ENCODE measurements at regions not wholly inside any gene's neighbourhood (a gene's known extent, or its start where the extent isn't known, plus 50 kb on each side); places are given as distances from the start of the nearest gene placed in this dataset.
"Not testable (repeated sequence)": the region's sequence is repeated elsewhere in the genome, so short reads cannot be mapped to it uniquely, and the experiment has no call there.

DNA sequence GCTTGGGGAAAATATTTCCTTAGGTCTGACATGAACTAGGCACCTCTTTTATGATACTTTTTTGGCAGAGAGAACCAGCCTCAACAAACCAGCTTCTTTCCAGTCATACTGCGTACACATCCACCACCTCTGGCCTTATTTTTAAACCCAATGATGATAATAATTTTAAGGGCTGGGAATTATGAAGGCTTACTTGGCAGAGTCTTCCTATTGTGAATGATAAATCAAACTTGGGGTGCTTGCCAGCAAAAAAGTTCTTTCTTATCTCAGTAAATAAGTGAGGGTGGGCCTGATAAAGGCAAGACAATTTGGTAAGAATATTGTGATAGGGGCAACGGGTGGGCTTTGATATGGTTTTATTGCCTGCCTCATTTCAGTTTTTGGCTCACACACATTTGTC is 1230.2 kb upstream of the ZEB2 start:
- H3K27me3 ChIP-seq (ENCODE audit: control insufficient read depth in 5 of 5, insufficient read depth in 4 of 5, low read length in 5 of 5): no peaks in the 10 kb centered on the region
- H3K9me3 ChIP-seq (ENCODE audit: control insufficient read depth in 5 of 5, low read length in 5 of 5): no peaks in the 10 kb centered on the region
- H3K36me3 ChIP-seq (ENCODE audit: control insufficient read depth in 5 of 5, insufficient read depth in 5 of 5, low read length in 5 of 5): no peaks in the 10 kb centered on the region
- H3K4me3 ChIP-seq (ENCODE audit: low read depth in 1 of 5, low read length in 5 of 5): no peak overlapping the region
- H3K27ac ChIP-seq (ENCODE audit: low read depth, low read length): peak overlapping the region; percentile 90
- H3K9ac ChIP-seq (ENCODE audit: low read length in 5 of 5): no peak overlapping the region
- peaks cover 2 to 43% (median 38%) of the 10 kb centered on the region in 5 donors for H3K4me1 ChIP-seq (ENCODE audit: control insufficient read depth in 5 of 5, insufficient read depth in 5 of 5, low read length in 5 of 5)

DNA sequence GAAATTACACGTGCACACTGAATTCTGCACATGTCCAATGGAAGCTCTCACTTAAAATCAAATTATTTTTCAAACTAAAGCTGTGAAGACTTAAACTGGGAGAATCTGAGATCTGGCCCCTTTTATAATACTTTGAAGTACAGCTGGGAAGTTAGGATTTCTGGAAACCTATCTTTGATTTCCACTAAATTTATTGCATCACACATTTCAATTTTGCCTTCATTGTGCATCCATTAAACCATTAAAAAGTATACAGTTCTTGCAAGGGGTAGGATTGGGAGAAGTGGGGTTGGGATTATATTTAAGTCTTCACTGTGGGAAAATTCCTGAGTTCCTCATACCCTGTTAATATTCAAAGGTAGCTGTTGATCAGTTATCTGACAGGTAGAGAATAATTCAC is 1229.6 kb upstream of the ZEB2 start:
- Histone ChIP-seq H3K9ac (ENCODE audit: low read length in 5 of 5) (no peak overlapping the region), H3K4me3 (ENCODE audit: low read depth in 1 of 5, low read length in 5 of 5) (no peak overlapping the region), H3K27ac (ENCODE audit: low read depth, low read length) (no peak overlapping the region), H3K36me3 (ENCODE audit: control insufficient read depth in 5 of 5, insufficient read depth in 5 of 5, low read length in 5 of 5) (no peaks in the 10 kb centered on the region), H3K27me3 (ENCODE audit: control insufficient read depth in 5 of 5, insufficient read depth in 4 of 5, low read length in 5 of 5) (no peaks in the 10 kb centered on the region), H3K4me1 (ENCODE audit: control insufficient read depth in 5 of 5, insufficient read depth in 5 of 5, low read length in 5 of 5) (peaks cover 2 to 43% (median 38%) of the 10 kb centered on the region in 5 donors), H3K9me3 (ENCODE audit: control insufficient read depth in 5 of 5, low read length in 5 of 5) (no peaks in the 10 kb centered on the region)

DNA sequence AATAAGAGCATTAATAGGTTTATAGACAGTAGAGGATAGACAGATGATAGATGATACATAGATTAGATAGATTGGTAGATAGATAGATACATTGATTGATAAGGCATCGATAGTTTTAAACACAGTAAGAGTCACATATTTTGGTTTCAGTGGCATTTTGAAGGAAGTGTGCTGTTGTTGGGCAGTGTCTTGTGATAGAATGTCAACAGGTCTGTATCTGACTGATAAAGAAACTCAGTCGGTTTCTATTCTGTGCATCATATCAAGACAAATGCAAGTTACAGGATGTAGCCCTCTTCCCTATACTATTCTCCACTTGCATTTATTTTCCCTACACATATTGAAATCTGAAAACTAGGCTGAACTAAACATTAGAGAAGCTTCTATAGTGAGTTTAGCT is 1229.0 kb upstream of the ZEB2 start:
- H3K4me1 ChIP-seq (ENCODE audit: control insufficient read depth in 5 of 5, insufficient read depth in 5 of 5, low read length in 5 of 5): peaks cover 2 to 41% (median 38%) of the 10 kb centered on the region in 5 donors
- no peak overlapping the region for H3K9ac ChIP-seq (ENCODE audit: low read length in 5 of 5)
- no peaks in the 10 kb centered on the region for H3K27me3 ChIP-seq (ENCODE audit: control insufficient read depth in 5 of 5, insufficient read depth in 4 of 5, low read length in 5 of 5)
- no peaks in the 10 kb centered on the region for H3K36me3 ChIP-seq (ENCODE audit: control insufficient read depth in 5 of 5, insufficient read depth in 5 of 5, low read length in 5 of 5)
- no peaks in the 10 kb centered on the region for H3K9me3 ChIP-seq (ENCODE audit: control insufficient read depth in 5 of 5, low read length in 5 of 5)
- no peak overlapping the region for H3K4me3 ChIP-seq (ENCODE audit: low read depth in 1 of 5, low read length in 5 of 5)
- H3K27ac ChIP-seq (ENCODE audit: low read depth, low read length): no peak overlapping the region

DNA sequence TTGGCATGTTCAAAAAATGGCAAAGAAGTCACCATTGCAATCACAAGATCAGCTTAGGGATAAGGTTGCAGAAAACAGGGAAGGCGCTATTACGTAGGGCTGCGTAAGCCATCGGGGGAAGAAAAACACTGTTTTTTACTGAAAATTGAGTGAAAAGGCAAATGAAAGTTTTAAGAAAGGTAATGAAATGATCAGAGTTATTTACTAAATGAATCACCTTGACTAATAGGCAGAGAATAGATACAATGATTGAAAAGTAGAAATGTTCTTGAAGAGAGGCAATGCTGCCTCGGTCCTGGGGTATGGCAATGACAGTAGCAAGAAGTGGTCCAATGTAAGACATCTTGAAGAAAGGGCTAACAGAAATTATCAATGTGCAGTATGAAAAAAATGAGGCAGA is 1227.8 kb upstream of the ZEB2 start:
- no peak overlapping the region for H3K9ac ChIP-seq (ENCODE audit: low read length in 5 of 5)
- H3K9me3 ChIP-seq (ENCODE audit: control insufficient read depth in 5 of 5, low read length in 5 of 5): no peaks in the 10 kb centered on the region
- H3K4me1 ChIP-seq (ENCODE audit: control insufficient read depth in 5 of 5, insufficient read depth in 5 of 5, low read length in 5 of 5): peaks cover 2 to 33% (median 28%) of the 10 kb centered on the region in 5 donors
- H3K36me3 ChIP-seq (ENCODE audit: control insufficient read depth in 5 of 5, insufficient read depth in 5 of 5, low read length in 5 of 5): no peaks in the 10 kb centered on the region
- no peaks in the 10 kb centered on the region for H3K27me3 ChIP-seq (ENCODE audit: control insufficient read depth in 5 of 5, insufficient read depth in 4 of 5, low read length in 5 of 5)
- H3K4me3 ChIP-seq (ENCODE audit: low read depth in 1 of 5, low read length in 5 of 5): no peak overlapping the region
- no peak overlapping the region for H3K27ac ChIP-seq (ENCODE audit: low read depth, low read length)

DNA sequence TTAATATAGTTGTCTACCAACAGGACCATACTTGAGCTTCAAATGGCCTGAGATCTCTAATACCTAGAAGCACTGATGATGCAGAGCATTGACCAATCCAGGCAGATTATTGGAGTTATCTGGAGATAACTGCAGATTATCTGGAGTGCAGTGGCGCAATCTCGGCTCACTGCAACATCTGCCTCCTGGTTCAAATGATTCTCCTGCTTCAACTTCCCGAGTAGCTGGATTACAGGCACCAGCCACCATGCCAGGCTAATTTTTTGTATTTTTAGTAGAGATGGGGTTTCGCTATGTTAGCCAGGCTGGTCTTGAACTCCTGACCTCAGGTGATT is 1225.4 kb upstream of the ZEB2 start:
- not testable (repeated sequence) for H3K9me3 ChIP-seq (ENCODE audit: control insufficient read depth in 5 of 5, low read length in 5 of 5); H3K4me1 ChIP-seq (ENCODE audit: control insufficient read depth in 5 of 5, insufficient read depth in 5 of 5, low read length in 5 of 5); H3K27ac ChIP-seq (ENCODE audit: low read depth, low read length)

DNA sequence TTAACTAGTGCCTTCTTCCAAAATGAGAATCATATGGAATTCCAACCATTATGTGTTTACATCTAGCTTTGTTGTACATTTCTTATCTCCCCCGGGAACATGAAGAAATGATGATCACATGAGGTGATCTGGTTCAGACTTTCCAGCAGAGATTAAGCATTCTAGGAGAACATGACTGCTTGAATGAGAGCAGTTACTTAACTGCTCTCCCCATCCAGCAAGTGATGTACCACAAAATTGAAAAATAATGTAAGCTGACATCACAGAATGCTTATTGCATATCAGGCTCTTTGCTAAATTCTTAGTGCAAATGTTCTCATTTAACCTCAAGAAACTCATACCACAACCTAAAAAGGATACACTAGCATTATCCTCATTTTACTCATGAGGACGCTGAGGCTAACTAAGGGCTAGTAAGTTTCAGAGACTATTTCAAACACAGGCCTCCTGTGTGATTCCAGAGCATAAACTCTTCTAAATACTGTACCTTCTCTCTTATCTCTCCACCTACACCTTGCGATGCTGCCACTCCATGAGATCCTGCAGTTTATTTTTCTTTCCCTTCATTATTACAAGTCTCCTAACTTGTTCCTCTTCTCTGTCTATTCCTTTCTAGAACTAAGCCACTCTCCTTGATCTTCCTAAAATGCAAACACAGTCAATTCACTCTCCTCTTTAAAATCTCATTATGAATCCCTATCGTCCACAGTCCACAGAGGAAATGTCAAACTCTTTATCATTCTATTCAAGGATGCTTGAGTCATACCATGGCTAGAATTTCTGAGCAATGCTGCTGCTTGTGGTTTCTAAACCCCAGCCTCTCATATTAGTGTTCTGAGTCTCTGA is 1224.8 kb upstream of the ZEB2 start:
- Histone ChIP-seq H3K27me3 (ENCODE audit: control insufficient read depth in 5 of 5, insufficient read depth in 4 of 5, low read length in 5 of 5) (no peaks in the 10 kb centered on the region), H3K4me1 (ENCODE audit: control insufficient read depth in 5 of 5, insufficient read depth in 5 of 5, low read length in 5 of 5) (peaks cover 0 to 4% (median 0%) of the 10 kb centered on the region in 5 donors), H3K27ac (ENCODE audit: low read depth, low read length) (no peak overlapping the region), H3K9me3 (ENCODE audit: control insufficient read depth in 5 of 5, low read length in 5 of 5) (no peaks in the 10 kb centered on the region), H3K36me3 (ENCODE audit: control insufficient read depth in 5 of 5, insufficient read depth in 5 of 5, low read length in 5 of 5) (no peaks in the 10 kb centered on the region), H3K4me3 (ENCODE audit: low read depth in 1 of 5, low read length in 5 of 5) (no peak overlapping the region), H3K9ac (ENCODE audit: low read length in 5 of 5) (no peak overlapping the region)

More for the DNA sequence above, 1225.4 kb upstream of the ZEB2 start:
- H3K36me3 ChIP-seq (ENCODE audit: control insufficient read depth in 5 of 5, insufficient read depth in 5 of 5, low read length in 5 of 5); H3K4me3 ChIP-seq (ENCODE audit: low read depth in 1 of 5, low read length in 5 of 5); H3K27me3 ChIP-seq (ENCODE audit: control insufficient read depth in 5 of 5, insufficient read depth in 4 of 5, low read length in 5 of 5); H3K9ac ChIP-seq (ENCODE audit: low read length in 5 of 5): not testable (repeated sequence)

DNA sequence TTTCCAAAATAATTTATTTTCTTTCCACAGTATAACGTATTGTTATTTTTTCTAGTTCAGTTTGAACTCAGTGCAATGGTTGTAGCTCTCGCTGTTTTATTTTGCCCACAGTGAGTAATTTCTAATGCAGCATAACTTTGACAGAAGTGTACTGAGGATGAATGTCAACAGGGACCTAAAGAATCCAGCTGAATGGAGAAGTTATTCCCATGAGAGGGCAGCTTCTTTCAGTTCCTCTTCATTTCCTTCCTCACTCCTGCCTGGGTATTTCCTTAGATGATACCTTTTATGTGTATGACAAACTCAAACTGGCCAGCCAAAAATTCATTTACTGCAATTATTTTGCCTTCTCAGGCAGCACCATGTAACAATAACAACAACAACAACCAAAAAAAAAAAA is 1223.1 kb upstream of the ZEB2 start:
- H3K4me1 ChIP-seq (ENCODE audit: control insufficient read depth in 5 of 5, insufficient read depth in 5 of 5, low read length in 5 of 5): no peaks in the 10 kb centered on the region
- H3K27ac ChIP-seq (ENCODE audit: low read depth, low read length): no peak overlapping the region
- H3K4me3 ChIP-seq (ENCODE audit: low read depth in 1 of 5, low read length in 5 of 5): no peak overlapping the region
- no peaks in the 10 kb centered on the region for H3K9me3 ChIP-seq (ENCODE audit: control insufficient read depth in 5 of 5, low read length in 5 of 5)
- H3K9ac ChIP-seq (ENCODE audit: low read length in 5 of 5): no peak overlapping the region
- H3K36me3 ChIP-seq (ENCODE audit: control insufficient read depth in 5 of 5, insufficient read depth in 5 of 5, low read length in 5 of 5): no peaks in the 10 kb centered on the region
- H3K27me3 ChIP-seq (ENCODE audit: control insufficient read depth in 5 of 5, insufficient read depth in 4 of 5, low read length in 5 of 5): no peaks in the 10 kb centered on the region

DNA sequence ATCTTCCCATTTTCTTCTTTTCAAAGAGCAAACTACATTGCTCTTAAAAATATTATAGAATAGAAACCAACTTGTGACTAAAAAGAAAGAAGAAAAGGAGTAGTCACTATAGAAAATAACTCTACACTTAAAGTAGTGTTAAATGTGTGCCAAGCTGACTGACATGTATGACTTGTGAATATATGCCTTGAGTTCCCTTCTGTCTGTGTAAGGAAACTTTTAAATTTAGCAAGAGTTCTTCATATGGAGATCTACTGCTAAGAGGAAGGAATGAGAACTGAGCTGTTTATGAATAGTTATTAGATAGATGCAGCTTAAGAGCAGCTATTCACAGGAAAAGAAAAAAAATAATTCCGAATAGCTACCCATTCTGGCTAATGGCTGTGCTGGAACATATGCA is 1221.7 kb upstream of the ZEB2 start:
- H3K36me3 ChIP-seq (ENCODE audit: control insufficient read depth in 5 of 5, insufficient read depth in 5 of 5, low read length in 5 of 5): no peaks in the 10 kb centered on the region
- H3K9me3 ChIP-seq (ENCODE audit: control insufficient read depth in 5 of 5, low read length in 5 of 5): no peaks in the 10 kb centered on the region
- H3K4me3 ChIP-seq (ENCODE audit: low read depth in 1 of 5, low read length in 5 of 5): no peak overlapping the region

DNA sequence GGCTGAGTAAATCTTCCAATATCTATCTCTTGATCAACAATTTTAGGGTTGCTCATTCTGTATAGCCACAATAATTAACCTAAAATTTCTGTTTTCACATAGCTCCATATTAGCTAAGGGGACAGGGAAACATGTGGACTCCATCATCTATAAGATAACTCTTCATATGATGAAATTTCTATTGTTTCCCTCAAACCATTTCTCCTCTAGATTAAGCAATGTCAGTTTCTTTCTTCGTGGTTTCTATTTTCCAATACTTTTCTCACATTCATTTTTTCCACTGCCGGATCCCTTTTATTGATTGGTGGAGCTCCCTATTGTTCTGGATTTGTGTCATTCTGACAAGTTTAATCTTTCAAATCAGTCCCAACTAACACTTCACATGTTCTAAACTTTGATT is 1221.3 kb upstream of the ZEB2 start:
- Histone ChIP-seq H3K27ac (ENCODE audit: low read depth, low read length) (no peak overlapping the region), H3K9ac (ENCODE audit: low read length in 5 of 5) (no peak overlapping the region), H3K36me3 (ENCODE audit: control insufficient read depth in 5 of 5, insufficient read depth in 5 of 5, low read length in 5 of 5) (no peaks in the 10 kb centered on the region), H3K9me3 (ENCODE audit: control insufficient read depth in 5 of 5, low read length in 5 of 5) (no peaks in the 10 kb centered on the region), H3K27me3 (ENCODE audit: control insufficient read depth in 5 of 5, insufficient read depth in 4 of 5, low read length in 5 of 5) (no peaks in the 10 kb centered on the region), H3K4me3 (ENCODE audit: low read depth in 1 of 5, low read length in 5 of 5) (no peak overlapping the region), H3K4me1 (ENCODE audit: control insufficient read depth in 5 of 5, insufficient read depth in 5 of 5, low read length in 5 of 5) (no peaks in the 10 kb centered on the region)

More for the DNA sequence above, 1221.7 kb upstream of the ZEB2 start:
- Histone ChIP-seq H3K27me3 (ENCODE audit: control insufficient read depth in 5 of 5, insufficient read depth in 4 of 5, low read length in 5 of 5) (no peaks in the 10 kb centered on the region), H3K9ac (ENCODE audit: low read length in 5 of 5) (no peak overlapping the region), H3K27ac (ENCODE audit: low read depth, low read length) (no peak overlapping the region), H3K4me1 (ENCODE audit: control insufficient read depth in 5 of 5, insufficient read depth in 5 of 5, low read length in 5 of 5) (no peaks in the 10 kb centered on the region)

DNA sequence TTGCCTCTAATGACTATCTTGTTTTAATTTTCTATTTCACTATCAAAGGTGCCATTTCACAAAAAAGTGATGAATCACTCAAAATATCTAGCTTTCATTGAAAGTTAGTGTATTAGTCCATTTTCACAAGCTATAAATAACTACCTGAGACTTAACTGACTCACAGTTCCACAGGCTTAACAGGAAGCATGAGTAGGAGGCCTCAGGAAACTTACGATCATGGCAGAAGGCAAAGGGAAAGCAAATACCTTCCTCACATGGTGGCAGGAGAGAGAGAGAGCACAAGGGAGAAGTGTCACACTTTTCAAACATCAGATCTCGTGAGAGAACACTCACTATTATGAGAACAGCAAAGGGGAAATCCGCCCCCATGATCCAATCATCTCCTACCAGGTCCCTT is 1220.4 kb upstream of the ZEB2 start:
- Histone ChIP-seq H3K27me3 (ENCODE audit: control insufficient read depth in 5 of 5, insufficient read depth in 4 of 5, low read length in 5 of 5) (no peaks in the 10 kb centered on the region), H3K27ac (ENCODE audit: low read depth, low read length) (no peak overlapping the region), H3K4me3 (ENCODE audit: low read depth in 1 of 5, low read length in 5 of 5) (no peak overlapping the region), H3K9ac (ENCODE audit: low read length in 5 of 5) (no peak overlapping the region), H3K4me1 (ENCODE audit: control insufficient read depth in 5 of 5, insufficient read depth in 5 of 5, low read length in 5 of 5) (no peaks in the 10 kb centered on the region), H3K9me3 (ENCODE audit: control insufficient read depth in 5 of 5, low read length in 5 of 5) (no peaks in the 10 kb centered on the region), H3K36me3 (ENCODE audit: control insufficient read depth in 5 of 5, insufficient read depth in 5 of 5, low read length in 5 of 5) (no peaks in the 10 kb centered on the region)
